RPMI7951 (cell line): ENCODE measurements at regions not wholly inside any gene's neighbourhood (a gene's known extent, or its start where the extent isn't known, plus 50 kb on each side); places are given as distances from the start of the nearest gene placed in this dataset.

Experiments used
- DNase-seq: peaks from one replicate; pipeline ENCODE4 v3.0.0-alpha.2; 2012; ENCODE audit warnings: low read depth

DNA sequence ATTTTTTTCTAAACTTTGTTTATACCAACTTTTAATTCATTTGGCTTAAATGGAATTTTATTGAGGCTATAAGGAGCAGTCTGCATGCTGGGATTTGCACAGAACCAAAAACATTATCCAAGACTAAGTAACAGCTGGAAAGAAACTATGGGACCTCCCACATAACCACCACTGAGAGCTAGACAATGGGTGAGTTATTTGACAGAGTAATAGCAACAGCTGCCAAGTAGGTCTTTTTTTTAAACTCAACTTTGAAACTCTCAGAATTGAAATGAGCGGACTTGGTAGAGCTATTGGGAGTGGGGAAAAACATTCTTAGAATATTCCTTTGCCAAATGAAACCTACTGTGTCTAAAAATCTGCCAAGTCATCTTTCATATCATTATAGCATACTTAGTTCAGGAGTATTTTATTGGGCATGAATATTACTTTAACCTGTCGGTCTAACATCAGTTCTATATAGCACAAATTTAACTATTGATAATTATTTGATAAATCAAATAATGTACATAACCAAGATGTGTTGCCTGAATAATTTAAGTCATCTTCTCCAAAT is 1428.0 kb downstream of the PCDH7 start:
- peak; percentile 2 for DNase-seq

DNA sequence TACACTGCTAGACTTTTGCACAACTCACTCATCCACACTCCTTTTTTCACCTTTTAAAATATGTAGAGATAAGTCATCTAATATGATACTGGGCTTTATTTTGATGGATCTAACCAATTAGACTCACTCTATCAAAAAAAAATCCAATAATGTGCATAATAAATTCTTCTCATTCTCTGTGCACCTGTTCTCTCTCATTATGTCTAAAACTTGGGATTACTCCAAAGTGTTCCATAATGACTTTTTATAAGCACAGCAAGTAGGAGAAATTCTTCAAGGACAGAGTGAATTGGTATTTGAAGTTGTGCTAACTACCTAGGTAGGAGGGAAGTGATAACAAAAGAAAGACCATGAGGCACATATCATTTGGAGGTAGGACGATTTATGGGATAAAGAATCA is 1438.8 kb downstream of the PCDH7 start:
- DNase-seq: no peak

DNA sequence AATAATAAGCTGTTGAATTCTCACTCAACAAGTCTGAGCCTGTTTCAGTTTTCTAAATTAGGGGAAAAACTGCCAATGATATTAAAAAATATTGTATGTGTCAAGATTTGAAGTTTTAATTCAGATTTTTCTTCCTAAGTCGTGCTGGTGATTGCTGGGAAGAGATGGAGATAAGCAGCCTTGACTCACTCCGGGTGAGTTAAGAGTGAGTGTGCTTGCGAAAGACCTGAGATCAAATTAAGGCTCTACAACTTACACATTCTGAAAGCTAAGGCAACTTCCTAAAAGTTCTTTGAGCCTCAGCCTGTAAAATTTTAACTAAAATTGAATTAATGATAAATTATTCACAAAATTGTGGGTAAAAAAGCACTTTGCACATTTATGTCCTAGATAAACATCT is 1441.2 kb downstream of the PCDH7 start:
- no peak for DNase-seq

DNA sequence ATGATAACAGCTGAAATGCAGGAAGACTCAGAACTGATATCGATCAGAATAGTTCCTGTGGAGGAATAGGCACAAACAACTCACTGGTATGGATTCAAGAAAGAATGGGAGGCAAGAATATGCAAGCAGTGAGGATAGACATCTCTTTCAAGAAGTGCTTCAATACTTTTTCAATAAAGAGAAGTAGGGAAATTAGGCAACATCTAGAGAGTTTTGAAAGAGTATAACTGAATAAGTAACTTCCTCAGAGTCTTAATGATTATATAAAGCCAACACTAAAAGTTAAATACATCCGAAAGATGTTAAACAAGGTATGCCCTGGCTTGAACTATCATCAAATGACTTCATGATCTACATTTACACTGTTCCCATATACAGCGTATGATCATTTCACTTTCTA is 1443.0 kb downstream of the PCDH7 start:
- no peak for DNase-seq

DNA sequence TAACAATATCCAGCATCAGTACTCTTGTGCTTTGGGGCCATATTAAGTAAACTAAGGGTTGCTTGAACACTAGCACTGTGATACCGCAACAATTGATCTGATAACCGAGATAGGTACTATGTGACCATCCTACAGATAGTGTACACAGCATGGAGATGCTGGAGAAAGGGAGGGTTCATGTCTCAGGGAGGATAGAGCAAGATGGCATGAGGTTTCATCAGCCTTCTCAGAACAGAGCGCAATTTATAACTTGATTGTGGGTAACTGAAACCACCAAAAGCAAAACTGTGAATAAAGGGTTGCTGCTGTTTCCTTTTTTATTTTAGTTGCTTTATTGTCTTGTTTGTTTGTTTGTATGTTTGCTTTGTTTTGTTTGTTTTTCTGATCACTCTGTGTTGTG is 1449.7 kb downstream of the PCDH7 start:
- no peak for DNase-seq

DNA sequence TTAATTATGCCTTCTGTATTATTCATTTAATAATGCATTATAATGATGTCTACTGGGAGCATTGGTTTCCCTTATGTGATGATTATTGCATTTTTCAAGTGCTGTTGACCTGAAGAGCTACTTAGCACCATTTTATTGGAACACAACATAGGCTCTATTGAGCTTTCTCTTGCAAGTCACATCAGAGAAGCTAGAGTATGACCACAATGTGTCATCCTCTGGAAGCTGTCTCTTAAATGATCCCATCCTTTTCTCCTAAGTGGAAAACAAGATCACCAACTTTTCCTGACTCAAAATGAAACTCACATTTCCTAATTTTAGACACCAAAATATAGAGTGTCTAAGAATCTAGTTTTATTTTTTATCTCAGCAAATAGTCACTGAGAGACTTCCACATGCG is 1451.9 kb downstream of the PCDH7 start:
- no peak for DNase-seq

DNA sequence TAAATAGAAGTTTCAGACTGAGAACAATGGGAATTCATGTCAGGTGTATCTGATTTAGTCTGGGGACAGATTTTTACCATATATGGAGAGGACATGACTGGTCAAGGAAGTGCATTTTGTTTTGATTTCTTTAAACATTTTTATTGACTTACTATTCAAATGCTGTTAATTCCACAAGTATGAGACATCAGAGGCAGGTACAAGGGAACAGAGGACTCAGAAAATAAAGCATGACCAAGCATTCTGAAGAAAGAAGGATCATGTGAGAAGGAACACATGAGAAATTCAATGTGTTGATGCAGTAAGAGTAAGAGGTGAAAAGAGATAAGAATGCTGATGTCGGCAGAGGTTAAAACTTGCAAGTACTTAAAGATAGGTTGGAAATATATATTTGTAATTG is 1452.6 kb downstream of the PCDH7 start:
- DNase-seq: no peak

DNA sequence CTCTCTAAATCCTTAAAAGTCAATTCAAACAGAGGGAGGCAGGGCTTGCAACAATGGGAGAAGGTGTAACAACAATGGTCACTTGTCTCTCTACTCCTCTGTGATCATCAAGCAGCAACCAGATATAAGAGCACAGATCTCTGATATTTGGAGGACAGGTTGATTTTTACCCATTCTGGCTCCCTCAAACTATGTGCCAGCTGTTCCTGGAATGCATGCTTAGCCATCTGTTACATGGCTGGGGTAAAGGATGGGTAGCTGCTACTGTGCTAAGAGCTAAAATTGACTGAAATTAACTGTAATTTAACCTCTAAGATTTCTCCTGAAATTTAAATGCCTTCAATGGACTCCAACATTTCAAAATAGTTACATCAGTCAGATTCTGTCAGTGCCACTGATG is 1459.9 kb downstream of the PCDH7 start:
- no peak for DNase-seq

DNA sequence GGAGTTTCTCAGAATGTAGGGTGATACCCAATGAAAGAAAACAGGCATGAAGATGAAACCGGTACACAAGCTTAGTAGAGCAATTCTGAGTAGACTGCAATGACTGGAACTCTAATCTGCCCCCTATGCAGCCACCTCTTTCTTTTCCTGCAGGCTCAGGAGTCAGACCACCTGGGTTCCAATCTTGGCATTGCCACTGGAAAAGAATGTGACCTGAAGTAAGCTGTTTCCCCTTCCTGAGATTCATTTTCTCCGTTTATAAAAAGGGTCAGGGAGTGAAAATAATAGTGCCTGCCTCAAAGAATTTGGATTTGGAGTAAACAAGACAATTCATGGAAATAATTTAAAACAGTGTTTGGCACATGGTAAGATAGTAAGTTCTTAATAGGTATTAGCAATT is 1464.0 kb downstream of the PCDH7 start:
- DNase-seq: no peak

DNA sequence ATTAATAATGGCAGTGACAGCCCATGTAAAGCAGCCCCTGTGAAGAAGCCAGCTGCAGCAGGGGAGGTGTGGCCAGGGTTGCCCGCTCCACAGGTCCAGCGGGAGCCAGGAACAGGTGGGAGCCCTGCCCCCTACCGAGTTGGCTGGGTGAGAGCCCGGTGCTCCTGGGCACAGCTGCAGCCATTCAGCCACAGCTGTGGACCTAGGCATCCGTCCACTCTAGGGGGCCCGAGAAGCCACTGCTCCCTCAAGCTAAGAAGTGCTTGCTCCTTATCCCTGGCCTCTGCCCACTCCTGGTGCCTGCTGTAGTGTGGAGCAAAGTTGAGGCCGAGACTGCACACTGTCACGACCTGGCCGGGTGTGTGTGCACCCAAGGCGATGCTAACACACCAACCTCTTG is 1469.0 kb downstream of the PCDH7 start:
- no peak for DNase-seq

DNA sequence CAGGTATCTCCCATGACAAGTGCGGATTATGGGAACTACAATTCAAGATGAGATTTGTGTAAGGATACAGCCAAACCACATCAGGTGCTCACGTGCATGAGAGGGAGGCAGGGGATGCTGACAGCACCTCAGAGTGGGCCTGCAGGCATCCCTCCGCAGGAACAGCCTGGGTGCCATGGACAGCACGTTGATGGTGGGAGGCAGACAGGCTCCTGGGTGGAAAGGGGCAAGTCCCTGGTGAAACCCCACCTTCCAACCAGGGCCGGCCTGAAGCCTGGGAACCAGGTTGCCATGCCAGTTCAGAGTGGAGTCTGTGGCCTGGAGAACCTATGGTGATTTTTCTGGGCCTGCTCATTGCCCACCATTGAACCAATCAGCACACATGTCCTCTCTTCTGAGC is 1469.6 kb downstream of the PCDH7 start:
- no peak for DNase-seq

DNA sequence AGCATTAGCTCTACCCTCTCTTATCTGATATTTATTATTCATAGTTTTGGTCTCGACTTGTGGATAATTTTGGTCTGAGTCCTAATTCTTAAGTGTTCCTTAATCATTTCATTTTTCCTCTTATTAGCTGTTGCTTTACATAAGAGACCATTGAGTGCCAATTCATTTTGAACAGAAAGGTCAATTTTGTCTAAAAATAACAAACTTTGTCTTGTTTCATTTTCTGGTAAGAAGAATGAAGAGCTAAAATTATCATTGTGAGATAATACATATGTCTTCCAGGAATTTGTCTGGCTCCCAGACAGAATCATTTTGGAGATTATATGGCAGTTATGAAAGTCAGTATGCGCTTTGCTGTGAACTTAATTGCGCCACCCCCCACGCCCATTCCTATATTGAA is 1471.8 kb downstream of the PCDH7 start:
- DNase-seq: no peak

DNA sequence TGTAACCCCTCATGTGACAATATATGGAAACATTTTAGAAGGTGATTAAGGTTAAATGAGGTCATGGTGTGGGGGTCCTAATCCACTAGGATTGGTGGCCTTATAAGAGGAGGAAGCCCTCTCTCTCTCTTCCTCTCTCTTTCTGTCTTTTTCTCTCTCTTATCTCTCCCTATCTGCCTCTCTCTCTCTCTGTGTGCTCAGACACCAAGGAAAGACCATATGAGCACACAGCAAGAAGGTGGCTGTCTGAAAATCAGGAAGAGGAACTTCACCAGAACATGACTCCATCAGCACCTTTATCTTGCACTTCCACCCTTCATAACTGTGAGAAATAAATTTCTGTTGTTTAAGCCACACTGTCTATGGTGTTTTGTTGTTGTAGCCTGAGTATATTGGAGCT is 1472.2 kb downstream of the PCDH7 start:
- DNase-seq: no peak

DNA sequence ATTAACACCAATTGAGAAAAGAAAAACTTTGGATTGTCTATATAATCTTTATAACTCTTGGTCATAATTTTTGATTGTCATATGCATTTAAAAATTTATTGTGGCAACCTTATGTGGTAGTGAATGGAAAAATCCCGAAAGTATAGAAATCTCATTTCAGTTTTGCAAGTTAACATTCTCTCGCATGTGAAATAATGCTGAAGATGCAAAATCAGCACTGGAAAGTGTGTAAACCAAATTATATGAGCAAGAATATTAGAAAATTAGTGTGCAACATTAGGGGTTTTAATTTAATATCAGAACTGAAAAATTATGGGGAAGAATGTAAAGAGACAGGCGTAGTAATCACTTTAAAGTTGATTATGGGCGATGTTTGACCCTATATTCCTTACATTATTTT is 1472.8 kb downstream of the PCDH7 start:
- DNase-seq: no peak

DNA sequence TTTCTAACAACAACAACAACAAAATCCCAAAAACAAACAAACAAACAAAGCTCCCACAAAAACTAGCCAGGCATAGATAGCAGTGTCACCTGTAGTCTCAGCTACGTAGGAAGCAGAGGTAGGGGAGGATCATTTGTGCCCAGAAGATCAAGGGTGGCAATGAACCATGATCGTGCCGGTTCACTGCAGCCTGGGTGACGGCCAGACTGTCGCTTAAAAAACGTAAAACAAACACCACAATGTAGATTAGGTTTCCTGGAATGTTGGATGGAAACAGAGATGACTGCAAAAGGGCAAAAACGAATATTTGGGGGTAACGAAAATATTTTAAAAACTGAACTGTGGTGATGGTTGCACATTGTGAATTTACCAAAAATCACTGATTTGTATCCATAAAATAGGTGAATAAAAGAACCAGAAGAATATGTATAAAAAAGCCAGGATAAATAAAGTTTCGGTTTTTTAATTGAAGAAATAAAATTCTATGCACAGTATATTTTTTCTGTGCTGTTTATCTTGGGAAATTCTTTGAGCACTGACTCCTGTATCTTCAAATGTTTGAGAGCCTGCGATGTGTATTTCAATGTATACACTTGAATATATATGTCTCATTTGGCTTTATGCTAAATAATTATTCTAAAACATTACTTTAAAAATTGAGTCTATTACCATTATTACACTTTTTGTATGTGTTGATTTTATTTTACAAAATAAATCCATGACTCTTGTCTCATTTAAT is 1477.0 kb downstream of the PCDH7 start:
- DNase-seq: no peak

DNA sequence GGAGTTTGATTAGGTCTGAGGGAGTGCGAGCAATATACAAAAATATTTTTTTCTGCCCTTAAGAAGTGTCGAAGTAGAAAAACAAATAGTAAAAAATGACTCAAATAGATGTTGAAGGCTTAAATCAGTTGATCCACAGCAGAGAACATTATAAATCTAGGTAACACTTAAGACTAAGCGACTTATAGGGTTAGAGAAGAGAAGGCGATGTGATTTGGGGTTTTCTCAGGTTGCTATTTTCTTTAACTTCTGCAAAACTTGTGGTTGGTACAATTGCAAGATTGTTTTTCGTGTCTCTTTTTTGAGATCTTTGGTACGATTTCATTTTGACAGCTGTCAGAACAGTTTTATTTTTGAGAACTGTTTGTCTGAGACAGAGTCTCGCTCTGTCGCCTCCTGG is 1479.5 kb downstream of the PCDH7 start:
- DNase-seq: no peak

DNA sequence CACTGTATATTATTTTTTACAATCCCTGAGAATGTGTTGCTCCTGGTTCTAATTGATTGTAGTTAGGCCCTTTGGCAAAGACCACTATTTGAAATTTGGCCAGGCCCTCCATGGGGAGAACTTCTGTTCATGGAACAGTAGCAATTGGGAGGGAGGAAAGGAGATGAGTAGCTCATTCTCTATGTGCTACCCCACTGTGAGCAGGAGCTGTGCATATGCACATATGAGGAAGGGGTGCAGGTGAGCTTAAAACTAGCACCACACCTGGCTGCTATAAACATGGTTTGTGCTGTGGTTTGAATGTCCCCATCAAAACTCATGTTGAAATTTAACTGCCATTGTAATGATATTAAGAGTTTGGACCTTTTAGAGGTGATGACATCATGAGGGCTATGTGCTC is 1483.2 kb downstream of the PCDH7 start:
- no peak for DNase-seq

DNA sequence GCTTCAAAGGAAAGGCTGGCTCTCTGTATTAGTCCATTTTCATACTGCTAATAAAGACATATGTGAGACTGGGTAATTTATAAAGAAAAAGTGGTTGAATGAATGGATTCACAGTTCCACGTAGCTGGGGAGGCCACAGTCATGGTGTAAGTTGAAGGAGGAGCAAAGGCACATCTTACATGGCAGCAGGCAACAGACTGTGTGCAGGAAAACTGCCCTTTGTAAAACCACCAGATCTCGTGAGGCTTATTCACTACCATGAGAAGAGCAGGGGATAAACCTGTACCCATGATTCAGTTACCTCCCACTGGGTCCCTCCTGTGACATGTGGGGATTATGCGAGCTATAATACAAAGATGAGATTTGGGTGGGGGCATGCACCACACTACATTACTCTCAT is 1486.6 kb downstream of the PCDH7 start:
- DNase-seq: no peak

DNA sequence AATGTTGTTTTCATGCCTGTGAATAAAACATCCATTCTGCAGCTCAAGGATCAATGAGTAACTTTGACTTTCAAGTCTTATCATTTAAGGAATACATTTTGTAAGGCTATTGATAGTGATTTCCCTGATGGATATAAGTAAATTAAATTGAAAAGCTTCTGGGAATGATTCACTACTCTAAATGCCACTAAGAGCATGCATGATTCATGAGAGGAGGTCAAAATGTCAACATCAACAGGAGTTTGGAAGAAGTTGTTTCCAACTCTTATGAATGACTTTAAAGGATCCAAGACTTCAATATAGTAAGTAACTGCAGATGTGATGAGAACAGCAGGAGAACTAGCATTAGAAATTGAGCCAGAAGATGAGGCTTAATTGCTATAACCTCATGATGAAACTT is 1487.3 kb downstream of the PCDH7 start:
- no peak for DNase-seq

DNA sequence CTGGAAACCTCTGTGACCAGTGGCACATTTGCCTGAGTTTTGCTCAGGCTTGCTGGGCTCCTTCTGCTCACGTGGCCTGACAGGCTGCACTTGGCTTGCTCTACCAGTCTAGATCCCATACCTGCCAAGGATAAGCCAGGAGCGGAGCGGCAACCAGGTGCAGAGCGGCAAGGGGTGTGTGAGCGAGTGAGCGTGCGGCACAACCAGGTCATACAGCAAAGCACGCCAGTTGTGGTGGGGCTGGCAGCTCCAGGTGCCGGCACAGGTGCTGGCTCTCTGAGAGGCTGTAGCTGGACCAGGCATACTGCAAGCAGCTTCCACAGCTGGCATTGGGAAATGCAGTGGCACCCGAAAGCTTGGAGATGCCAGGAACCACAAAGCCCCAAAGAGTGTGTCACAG is 1495.1 kb downstream of the PCDH7 start:
- no peak for DNase-seq

DNA sequence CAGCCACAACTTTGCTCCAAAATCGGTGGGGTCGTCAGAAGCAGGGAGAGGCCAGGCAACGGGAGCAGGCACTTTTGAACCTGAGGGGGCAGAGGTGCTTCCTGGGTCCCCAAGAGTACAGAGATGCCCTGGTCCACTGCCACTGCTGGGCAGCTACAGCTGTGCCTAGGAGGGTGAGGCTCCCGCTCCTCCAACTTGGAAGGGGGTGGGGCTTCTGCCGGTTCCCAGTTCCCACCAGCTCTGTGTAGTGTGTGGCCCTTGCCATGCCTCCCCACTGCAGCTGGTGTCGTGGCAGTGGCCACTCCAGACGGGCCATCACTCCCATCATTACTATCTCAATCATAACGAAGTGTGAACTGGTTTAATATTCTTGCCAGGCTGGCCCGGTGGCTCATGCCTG is 1496.3 kb downstream of the PCDH7 start:
- no peak for DNase-seq

DNA sequence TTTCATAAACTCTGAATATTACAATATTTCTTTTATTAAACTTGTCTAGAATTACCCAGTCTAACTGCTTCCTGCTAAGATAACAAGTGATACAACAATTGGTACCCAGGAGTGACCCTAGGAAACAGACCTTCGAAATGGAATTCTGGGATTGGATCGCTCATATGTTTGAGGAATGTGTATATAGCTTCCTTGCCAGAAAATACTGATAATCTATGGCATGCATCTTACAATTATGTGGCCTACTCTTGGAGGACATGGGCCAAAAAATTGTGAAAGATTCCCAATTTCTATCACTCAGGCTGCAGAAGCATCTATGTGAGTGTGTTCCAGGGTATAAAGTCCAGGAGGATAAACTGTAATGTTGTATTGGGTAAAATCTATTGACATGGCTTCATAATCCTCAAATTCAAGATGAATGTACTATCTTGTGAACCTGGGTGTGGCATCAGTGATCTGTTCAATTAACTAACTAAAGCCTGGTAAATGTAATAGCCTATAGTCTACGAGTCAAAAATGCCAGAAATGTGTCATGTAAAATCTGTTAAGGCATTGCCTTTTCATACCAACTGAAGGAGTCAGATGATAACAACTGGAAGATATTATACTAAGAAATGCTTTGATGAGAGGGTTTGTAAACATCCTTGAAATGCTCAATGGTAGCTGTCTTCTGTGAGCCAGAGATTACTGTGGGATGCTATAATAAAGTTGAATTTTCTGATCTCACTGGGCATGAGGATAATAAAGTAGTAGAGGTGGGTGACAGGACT is 1499.3 kb downstream of the PCDH7 start:
- no peak for DNase-seq

DNA sequence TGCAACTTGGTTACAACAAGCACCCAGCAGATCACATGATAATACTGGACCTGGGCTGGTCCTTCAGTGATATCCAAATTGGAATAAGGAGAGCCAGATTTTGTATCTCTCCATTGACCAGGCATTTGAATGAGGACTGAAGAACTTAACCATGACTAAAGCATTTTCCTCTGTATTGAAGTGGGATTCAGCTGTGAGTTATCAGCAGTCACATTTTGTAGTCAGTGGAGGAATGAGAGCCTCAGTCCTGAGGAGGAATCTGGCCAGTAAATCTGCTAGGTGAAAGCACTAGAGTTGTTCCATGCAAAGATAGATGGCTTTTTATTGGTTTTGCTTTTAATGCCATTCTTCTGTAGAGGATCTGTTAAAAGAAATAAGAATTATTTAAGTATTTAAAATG is 1506.0 kb downstream of the PCDH7 start:
- peak; percentile 6 for DNase-seq
